Pancreas (tissue), 10 donors: ENCODE measurements at regions not wholly inside any gene's neighbourhood (a gene's known extent, or its start where the extent isn't known, plus 50 kb on each side); places are given as distances from the start of the nearest gene placed in this dataset.

Experiments used
- ATAC-seq, 4 donors: fragments of 200-7000 bp; cut with Tn5 transposase; one replicate each; pipeline versions ENCODE4 v1.8.0 to v1.9.1; 2020; ENCODE audit warnings: mild to moderate bottlenecking in 4 of 4, moderate library complexity in 4 of 4
- DNase-seq, 6 donors: peaks; one replicate each; pipeline ENCODE4 v3.0.0-alpha.2; 2020
- FAIRE-seq: peaks from 2 replicates; lab custom pipeline; 2012; peaks lifted over from hg19 to GRCh38; lab: Jason Lieb, UNC
- H3K27ac ChIP-seq, 4 donors: fragments of 200-600 bp; sonication (generic); 1 replicate in 3 of 4; 2 replicates in 1 of 4; pipeline versions ENCODE4 v1.5.0 to v1.8.0; 2020
- H3K27me3 ChIP-seq, 4 donors: fragments of 200-600 bp; one replicate each; pipeline ENCODE4 v1.8.0; 2021
- H3K36me3 ChIP-seq, 3 donors: fragments of 200-600 bp; sonication (generic) in 1 of 3; one replicate each; pipeline versions ENCODE4 v1.5.0 to v1.8.0; 2020 to 2021
- H3K4me1 ChIP-seq, 3 donors: fragments of 200-600 bp; one replicate each; pipeline ENCODE4 v1.8.0; 2021
- H3K4me3 ChIP-seq, 4 donors: fragments of 200-600 bp; sonication (generic) in 2 of 4; one replicate each; pipeline versions ENCODE4 v1.5.0 to v1.8.0; 2020 to 2021
- H3K9me3 ChIP-seq, 4 donors: fragments of 200-600 bp; one replicate each; pipeline ENCODE4 v1.8.0; 2021
- CTCF ChIP-seq, 4 donors: fragments of 200-600 bp; sonication (generic) in 3 of 4; IDR thresholded peaks; one replicate each; pipeline versions ENCODE4 v1.5.0 to v1.8.0; 2021; ENCODE audit warnings: antibody characterized with exemption in 4 of 4
- WGBS, 2 donors: extraction: QIAGEN DNeasy Blood & Tissue Kit; methylation state at CpG; one replicate each; pipeline ENCODE4 v1.1.7; 2013; 5-methylcytosine and 5-hydroxymethylcytosine counted together
- intact Hi-C, 3 donors: fragments of 100-400 bp; cut with DNase I; formaldehyde crosslinking; loops; one replicate each; pipeline versions ENCODE4 v1.11.1 to v1.14.2; 2022
- donor health status: healthy with polysubstance abuse.
- donor health status: DM: no; HTN: no; CAD: no; lungs with moderate emphysema.
- donor health status: DM: no; HTN: no; CAD: no.
- donor health status: control.
- donor health status: control.
- donor health status: Bipolar disorder and iron deficiency.
- donor health status: DM: yes; HTN: yes; CAD: no.
- donor health status: DM: no; HTN: no; CAD: no.
- donor health status: DM: no; HTN: no; CAD: no.
- donor health status: DM: yes; HTN: yes; CAD: no.

DNA sequence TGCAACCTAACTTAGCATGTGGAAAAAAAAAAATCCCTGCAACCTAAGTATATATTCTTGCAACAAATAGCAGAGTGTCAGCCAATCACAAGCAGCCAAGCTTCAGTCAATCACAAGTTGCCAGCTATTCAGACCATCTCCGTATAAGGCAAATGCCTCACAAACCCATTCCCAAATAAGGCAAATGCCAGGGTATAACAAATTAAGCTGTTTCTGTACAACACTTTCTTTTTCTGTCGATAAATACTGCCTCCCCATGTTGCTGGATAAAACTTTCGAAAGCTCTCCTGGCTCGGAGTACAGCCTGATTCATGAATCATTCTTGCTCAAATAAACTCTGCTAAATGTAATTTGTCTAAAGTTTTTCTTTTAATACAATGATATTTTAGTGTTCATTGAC, 460.7 kb upstream of the SMIM31 start:
- 42 to 67% methylated on average over 4 of the region's 4 CpGs for WGBS, 2 donors
- Histone ChIP-seq H3K36me3 (no peaks in the 10 kb centered on the region), H3K9me3 (no peaks in the 10 kb centered on the region), H3K27me3 (no peaks in the 10 kb centered on the region), H3K4me1 (no peaks in the 10 kb centered on the region), H3K4me3 (no peak overlapping the region), H3K27ac (no peak overlapping the region)
- FAIRE-seq (no peak), ATAC-seq (no peak), DNase-seq (no peak)
- TF ChIP-seq CTCF (IDR thresholded peaks at IDR 0.05): no peak
- intact Hi-C loops: no loop called here

GRCh38 chr4:164293743-164294142, 460.2 kb upstream of the SMIM31 start:
- Histone ChIP-seq H3K27ac (no peak overlapping the region), H3K27me3 (no peaks in the 10 kb centered on the region), H3K9me3 (no peaks in the 10 kb centered on the region), H3K36me3 (no peaks in the 10 kb centered on the region), H3K4me3 (no peak overlapping the region), H3K4me1 (no peaks in the 10 kb centered on the region)
- intact Hi-C loops: no loop called here
- 62 to 65% methylated on average over 2 of the region's 2 CpGs for WGBS, 2 donors
- DNase-seq (no peak), FAIRE-seq (no peak), ATAC-seq (no peak)
- TF ChIP-seq CTCF (IDR thresholded peaks at IDR 0.05): no peak

DNA sequence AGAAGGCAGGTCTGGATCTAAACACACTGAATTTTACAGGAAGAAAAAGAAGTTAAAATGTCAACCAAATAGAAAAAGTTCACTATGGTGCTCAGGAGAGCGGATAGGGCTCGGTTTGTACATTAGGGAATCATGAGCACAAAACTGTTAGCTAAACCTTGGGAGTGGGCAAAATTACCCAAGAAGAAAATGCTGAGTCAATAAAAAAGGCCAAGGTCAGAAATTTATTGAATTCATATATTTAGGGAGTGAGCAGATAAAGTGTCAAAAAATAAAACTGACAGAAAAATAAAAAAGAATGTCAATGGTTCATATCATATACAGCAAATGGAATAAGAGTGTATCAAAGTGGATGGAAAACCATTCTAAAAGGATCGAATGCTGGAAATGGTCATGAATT, 452.5 kb upstream of the SMIM31 start:
- no peak for TF ChIP-seq CTCF (IDR thresholded peaks at IDR 0.05)
- ATAC-seq (no peak), DNase-seq (no peak), FAIRE-seq (no peak)
- no peak overlapping the region for H3K27ac ChIP-seq
- no peaks in the 10 kb centered on the region for H3K36me3 ChIP-seq
- intact Hi-C loops: no loop called here
- H3K9me3 ChIP-seq: no peaks in the 10 kb centered on the region
- no peaks in the 10 kb centered on the region for H3K4me1 ChIP-seq
- no peaks in the 10 kb centered on the region for H3K27me3 ChIP-seq
- no peak overlapping the region for H3K4me3 ChIP-seq
- WGBS, 2 donors: 59 to 65% methylated on average over 3 of the region's 3 CpGs

DNA sequence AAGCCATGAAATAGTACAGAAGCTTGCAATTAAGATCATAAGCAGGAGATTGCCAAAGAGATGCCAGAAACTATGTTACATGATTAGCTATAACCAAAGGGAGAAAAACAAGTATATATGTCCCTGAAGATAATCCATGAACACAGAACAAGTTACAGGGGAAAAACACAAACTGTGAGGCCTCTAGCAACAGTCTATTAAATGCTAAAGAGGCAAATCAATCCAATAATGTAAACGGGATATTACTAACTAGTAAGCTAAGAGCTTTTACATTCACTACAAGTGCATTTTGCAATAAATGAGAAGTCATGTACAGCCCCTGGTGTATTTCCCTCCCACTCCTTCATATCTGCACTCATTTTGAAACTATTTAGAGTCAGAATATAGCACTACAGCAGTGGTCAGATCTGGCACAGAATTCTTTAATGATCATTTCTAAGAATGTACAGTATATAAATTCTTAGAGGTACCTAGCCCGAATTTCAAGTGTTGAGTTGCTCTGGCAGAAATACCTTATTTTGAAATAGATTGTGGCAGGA, 449.8 kb upstream of the SMIM31 start:
- Histone ChIP-seq H3K9me3 (no peaks in the 10 kb centered on the region), H3K27ac (no peak overlapping the region), H3K4me3 (no peak overlapping the region), H3K36me3 (no peaks in the 10 kb centered on the region), H3K4me1 (no peaks in the 10 kb centered on the region), H3K27me3 (no peaks in the 10 kb centered on the region)
- intact Hi-C loops: no loop called here
- no peak for TF ChIP-seq CTCF (IDR thresholded peaks at IDR 0.05)
- WGBS, 2 donors: 39 to 46% methylated on average over 2 of the region's 2 CpGs
- DNase-seq: no peak
- FAIRE-seq: no peak
- ATAC-seq: no peak

GRCh38 chr4:164304861-164305260, 449.1 kb upstream of the SMIM31 start:
- Histone ChIP-seq H3K36me3 (no peaks in the 10 kb centered on the region), H3K4me1 (no peaks in the 10 kb centered on the region), H3K4me3 (no peak overlapping the region), H3K9me3 (no peaks in the 10 kb centered on the region), H3K27ac (no peak overlapping the region), H3K27me3 (no peaks in the 10 kb centered on the region)
- intact Hi-C loops: no loop called here
- DNase-seq (no peak), ATAC-seq (no peak), FAIRE-seq (no peak)
- 52 to 59% methylated on average over 2 of the region's 2 CpGs for WGBS, 2 donors
- TF ChIP-seq CTCF (IDR thresholded peaks at IDR 0.05): no peak
